IMR-90 (cell line): ENCODE measurements at regions not wholly inside any gene's neighbourhood (a gene's known extent, or its start where the extent isn't known, plus 50 kb on each side); places are given as distances from the start of the nearest gene placed in this dataset.

ENCODE experiments used
- ATAC-seq: fragments of 200-7000 bp; cut with Tn5 transposase; 2 replicates; pipeline ENCODE4 v1.9.1; 2020; ENCODE audit warnings: low read depth, mild to moderate bottlenecking, moderate library complexity
- BruUV-seq: library from RNA; stranded (reverse); fragments of 400-500 nt; replicated peaks from 2 replicates; lab custom pipeline; 2021; lab: Mats Ljungman, UMichigan
- CTCF ChIA-PET: fragments of 300-600 bp; formaldehyde crosslinking; extraction: SDS; loops from one replicate; lab custom pipeline; 2021; ENCODE audit warnings: antibody characterized with exemption; lab: Yijun Ruan, JAX
- POLR2A ChIA-PET: fragments of 300-600 bp; sonication (Branson Sonifier 250); formaldehyde crosslinking; loops from one replicate; lab custom pipeline; 2022; ENCODE audit warnings: antibody characterized with exemption; ENCODE audit not compliant: unreplicated experiment; lab: Charles Lee
- DNase-seq: peaks from one replicate; pipeline ENCODE4 v3.0.0; 2013
- H2AFZ ChIP-seq: replicated peaks from 2 replicates; pipeline ENCODE3; 2013; ENCODE audit warnings: low read length, mild to moderate bottlenecking; ENCODE audit not compliant: poor library complexity
- H2AK5ac ChIP-seq: 2 replicates; pipeline ENCODE4 v1.6.1; 2013; ENCODE audit warnings: low read depth, low read length, inconsistent platforms
- H2AK9ac ChIP-seq: replicated peaks from 2 replicates; pipeline ENCODE3; 2013; ENCODE audit warnings: mild to moderate bottlenecking, low read depth, low read length, moderate library complexity; ENCODE audit not compliant: poor library complexity
- H2BK120ac ChIP-seq: 2 replicates; pipeline ENCODE4 v1.6.1; 2013; ENCODE audit warnings: low read depth, low read length, inconsistent platforms
- H2BK15ac ChIP-seq: 3 replicates; pipeline ENCODE4 v1.6.1; 2013; ENCODE audit warnings: low read depth, low read length, inconsistent platforms
- H2BK20ac ChIP-seq: 2 replicates; pipeline ENCODE4 v1.6.1; 2013; ENCODE audit warnings: low read depth, mild to moderate bottlenecking, inconsistent platforms, low read length, moderate library complexity
- H2BK5ac ChIP-seq: 2 replicates; pipeline ENCODE4 v1.6.1; 2013; ENCODE audit warnings: mild to moderate bottlenecking, low read depth, low read length, inconsistent platforms; ENCODE audit not compliant: poor library complexity, severe bottlenecking
- H3K14ac ChIP-seq: replicated peaks from 2 replicates; pipeline ENCODE4 v1.6.1; 2013; ENCODE audit warnings: low read depth, low read length, inconsistent platforms
- H3K18ac ChIP-seq: 2 replicates; pipeline ENCODE4 v1.6.1; 2013; ENCODE audit warnings: low read depth, low read length, control low read depth
- H3K23ac ChIP-seq: 2 replicates; pipeline ENCODE4 v1.6.1; 2013; ENCODE audit warnings: low read depth, low read length, inconsistent platforms
- H3K27ac ChIP-seq: 2 replicates; pipeline ENCODE4 v1.5.1; 2013; ENCODE audit warnings: mild to moderate bottlenecking, control low read depth, low read length; ENCODE audit not compliant: insufficient read depth
- H3K27me3 ChIP-seq: 2 replicates; pipeline ENCODE4 v1.6.1; 2013; ENCODE audit warnings: low read length; ENCODE audit not compliant: control insufficient read depth, insufficient read depth
- H3K36me3 ChIP-seq: 2 replicates; pipeline ENCODE4 v1.6.1; 2013; ENCODE audit warnings: low read length, mixed read lengths; ENCODE audit not compliant: control insufficient read depth, insufficient read depth
- H3K4ac ChIP-seq: 2 replicates; pipeline ENCODE4 v1.6.1; 2013; ENCODE audit warnings: low read depth, low read length, inconsistent platforms
- H3K4me1 ChIP-seq: 2 replicates; pipeline ENCODE4 v1.6.1; 2013; ENCODE audit warnings: low read length, mixed read lengths; ENCODE audit not compliant: control insufficient read depth, insufficient read depth
- H3K4me2 ChIP-seq: 2 replicates; pipeline ENCODE4 v1.6.1; 2013; ENCODE audit warnings: low read depth, mild to moderate bottlenecking, control low read depth, low read length, moderate library complexity
- H3K4me3 ChIP-seq: 2 replicates; pipeline ENCODE4 v1.5.1; 2013; ENCODE audit warnings: low read depth, mild to moderate bottlenecking, control low read depth, low read length, moderate library complexity; ENCODE audit not compliant: insufficient read depth
- H3K56ac ChIP-seq: 2 replicates; pipeline ENCODE4 v1.6.1; 2013; ENCODE audit warnings: low read length, inconsistent platforms; ENCODE audit not compliant: insufficient read depth; ENCODE audit errors: extremely low read depth
- H3K79me1 ChIP-seq, 2 experiments: 2 replicates each; pipeline ENCODE4 v1.6.1; 2013; ENCODE audit warnings: low read length in 2 of 2, inconsistent platforms in 1 of 2, low read depth in 1 of 2
- H3K9ac ChIP-seq: 2 replicates; pipeline ENCODE4 v1.6.1; 2013; ENCODE audit warnings: low read depth, low read length, control low read depth
- H3K9me1 ChIP-seq: 2 replicates; pipeline ENCODE4 v1.6.1; 2013; ENCODE audit warnings: low read length, inconsistent platforms; ENCODE audit not compliant: insufficient read depth
- H3K9me3 ChIP-seq: 2 replicates; pipeline ENCODE4 v1.6.1; 2013; ENCODE audit warnings: low read length; ENCODE audit not compliant: control insufficient read depth, insufficient read depth
- H4K20me1 ChIP-seq: 2 replicates; pipeline ENCODE4 v1.6.1; 2013; ENCODE audit warnings: low read length, inconsistent platforms; ENCODE audit not compliant: insufficient read depth
- H4K5ac ChIP-seq: 2 replicates; pipeline ENCODE4 v1.6.1; 2013; ENCODE audit warnings: mild to moderate bottlenecking, low read depth, low read length, control low read depth
- H4K8ac ChIP-seq, 2 experiments: 2 replicates each; pipeline ENCODE4 v1.6.1; 2013; ENCODE audit warnings: low read depth in 2 of 2, low read length in 2 of 2, control low read depth in 1 of 2, inconsistent platforms in 1 of 2
- H4K91ac ChIP-seq: 2 replicates; pipeline ENCODE4 v1.6.1; 2013; ENCODE audit warnings: low read depth, low read length, inconsistent platforms; ENCODE audit not compliant: insufficient read depth
- CEBPB ChIP-seq: IDR thresholded peaks from 2 replicates; pipeline ENCODE4 v1.6.1; 2012; ENCODE audit warnings: low read depth, low read length, improper control_type of control experiment
- MXI1 ChIP-seq: IDR thresholded peaks from 2 replicates; pipeline ENCODE4 v1.6.1; 2012; ENCODE audit warnings: low read depth, mild to moderate bottlenecking, low read length, moderate library complexity, borderline replicate concordance
- WGBS, 2 experiments: methylation state at CpG; one replicate each; pipeline versions ENCODE4 v1.1.5 to v1.1.7; 2013; ENCODE audit warnings: missing lambda C conversion rate in 2 of 2; ENCODE audit not compliant: insufficient read length in 1 of 2; ENCODE audit errors: extremely low coverage in 2 of 2; 5-methylcytosine and 5-hydroxymethylcytosine counted together
- dilution Hi-C: fragments of 300-500 bp; cut with HindIII; formaldehyde crosslinking; loops from one replicate; pipeline ENCODE4 v1.14.3; 2018; ENCODE audit warnings: low sequenced_read_pairs; ENCODE audit not compliant: unreplicated experiment
- in situ Hi-C: fragments of 300-500 bp; cut with MboI; formaldehyde crosslinking; loops from 3 replicates; pipeline ENCODE4 v1.14.3; 2019; ENCODE audit warnings: low sequenced_read_pairs, inconsistent platforms, mixed read lengths
- intact Hi-C: fragments of 100-400 bp; cut with micrococcal nuclease; formaldehyde crosslinking; loops from 2 replicates; pipeline ENCODE4 v1.10.0; 2022

DNA sequence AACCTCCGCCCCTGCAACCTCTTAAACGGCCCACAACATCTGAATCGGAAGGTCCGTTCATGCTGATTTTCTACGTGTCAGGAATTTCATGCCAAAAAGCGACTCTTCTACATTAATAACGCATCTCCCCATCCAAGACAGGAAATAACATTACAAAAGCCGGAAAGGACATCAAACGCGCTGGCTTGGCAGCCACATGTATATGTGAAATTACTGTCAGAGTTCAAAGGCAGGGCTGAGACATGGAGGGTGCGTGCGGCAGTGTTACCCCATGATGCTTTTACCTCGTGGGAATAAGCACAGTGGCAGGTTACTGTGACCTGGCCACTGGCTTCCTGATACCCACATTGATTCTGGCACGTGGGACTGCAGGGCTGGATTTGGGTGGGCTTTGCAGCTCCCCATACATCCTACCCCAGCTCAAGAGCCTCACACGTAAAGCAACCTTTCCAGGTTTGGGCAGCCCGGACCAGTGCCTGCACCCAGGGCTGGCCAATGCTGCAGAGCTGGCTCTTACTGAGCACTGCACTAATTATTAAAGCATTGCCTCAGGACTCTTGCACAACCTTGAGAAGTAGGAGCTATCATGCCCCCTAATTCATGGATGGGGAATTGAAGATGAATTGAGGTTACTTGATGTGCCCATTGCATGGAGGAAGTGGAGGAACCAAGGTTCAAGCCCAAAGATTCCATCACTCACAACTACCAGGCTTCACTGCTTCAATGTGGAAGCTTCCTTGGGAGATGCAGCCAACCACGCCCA, 120.6 kb upstream of the FOXF1 start:
- dilution Hi-C loops = no loop called here
- POLR2A ChIA-PET = no interaction called here
- H3K23ac ChIP-seq = peak overlapping the region; percentile 67

More for the DNA sequence above, 120.6 kb upstream of the FOXF1 start:
- H4K20me1 ChIP-seq = no peaks in the 10 kb centered on the region
- H3K9me3 ChIP-seq = peaks cover 2% of the 10 kb centered on the region
- peak overlapping the region; percentile 24 for H2BK5ac ChIP-seq
- no peaks in the 10 kb centered on the region for H3K36me3 ChIP-seq
- peak overlapping the region; percentile 67 to 93 for H4K8ac ChIP-seq
- H3K4ac ChIP-seq = peak overlapping the region; percentile 94
- H4K5ac ChIP-seq = peak overlapping the region; percentile 55
- H3K27ac ChIP-seq = peak overlapping the region; percentile 28
- no peak for TF ChIP-seq MXI1
- peak; percentile 52 for TF ChIP-seq CEBPB
- ATAC-seq (no peak), DNase-seq (no peak)
- peak overlapping the region; percentile 95 for H2AK5ac ChIP-seq
- H2BK120ac ChIP-seq = peak overlapping the region; percentile 100
- H3K4me2 ChIP-seq = no peak overlapping the region
- H2BK20ac ChIP-seq = peak overlapping the region; percentile 100
- intact Hi-C loops = no loop called here
- peaks cover 49% of the 10 kb centered on the region for H3K9me1 ChIP-seq
- H3K18ac ChIP-seq = peak overlapping the region; percentile 55
- H3K4me3 ChIP-seq = no peak overlapping the region
- BruUV-seq = no TSS peak
- peak overlapping the region; percentile 98 for H2BK15ac ChIP-seq
- in situ Hi-C loops = loop anchor here (5.0 to 10.0 kb wide), 3 partner anchors 87 to 315 kb away; no protein-coding TSS in a partner anchor
- H4K91ac ChIP-seq = peak overlapping the region; percentile 65
- H2AFZ ChIP-seq = no peak overlapping the region
- peak overlapping the region; percentile 8; the same call in 1 of the 2 replicates for H3K56ac ChIP-seq
- peaks cover 27% of the 10 kb centered on the region for H3K4me1 ChIP-seq
- H3K14ac ChIP-seq = peak overlapping the region; percentile 64
- CTCF ChIA-PET = no interaction called here
- no peaks in the 10 kb centered on the region for H3K27me3 ChIP-seq
- H3K9ac ChIP-seq = no peak overlapping the region; the same call in 1 of the 2 replicates
- peaks cover 34 to 70% of the 10 kb centered on the region in 2 experiments for H3K79me1 ChIP-seq
- H2AK9ac ChIP-seq = no peak overlapping the region
- WGBS, 2 experiments = 60% methylated on average over 5 of the region's 17 CpGs; no CpG with 5 or more reads in 1 of the 2 experiments
